ENCODE measurements at regions not wholly inside any gene's neighbourhood (a gene's known extent, or its start where the extent isn't known, plus 50 kb on each side); places are given as distances from the start of the nearest gene placed in this dataset.
"Not testable (repeated sequence)": the region's sequence is repeated elsewhere in the genome, so short reads cannot be mapped to it uniquely, and the experiment has no call there.

- H3K36me3 ChIP-seq (ENCODE audit: control insufficient read depth, insufficient read depth, low read length); H3K27me3 ChIP-seq (ENCODE audit: control insufficient read depth, insufficient read depth, low read length, poor library complexity, severe bottlenecking); H3K9me3 ChIP-seq (ENCODE audit: control insufficient read depth, low read length); H3K4me3 ChIP-seq (ENCODE audit: insufficient read depth, low read depth, low read length); H3K4me1 ChIP-seq (ENCODE audit: control insufficient read depth, insufficient read depth, low read length); H3K27ac ChIP-seq (ENCODE audit: insufficient read depth, low read depth, low read length, poor library complexity, severe bottlenecking): not testable (repeated sequence)
- 93 to 94% methylated on average over 15 of the region's 15 CpGs for WGBS, 2 experiments
Measured at GRCh38 chr15:96491066-96491699, 160.7 kb downstream of the NR2F2 start.

DNA sequence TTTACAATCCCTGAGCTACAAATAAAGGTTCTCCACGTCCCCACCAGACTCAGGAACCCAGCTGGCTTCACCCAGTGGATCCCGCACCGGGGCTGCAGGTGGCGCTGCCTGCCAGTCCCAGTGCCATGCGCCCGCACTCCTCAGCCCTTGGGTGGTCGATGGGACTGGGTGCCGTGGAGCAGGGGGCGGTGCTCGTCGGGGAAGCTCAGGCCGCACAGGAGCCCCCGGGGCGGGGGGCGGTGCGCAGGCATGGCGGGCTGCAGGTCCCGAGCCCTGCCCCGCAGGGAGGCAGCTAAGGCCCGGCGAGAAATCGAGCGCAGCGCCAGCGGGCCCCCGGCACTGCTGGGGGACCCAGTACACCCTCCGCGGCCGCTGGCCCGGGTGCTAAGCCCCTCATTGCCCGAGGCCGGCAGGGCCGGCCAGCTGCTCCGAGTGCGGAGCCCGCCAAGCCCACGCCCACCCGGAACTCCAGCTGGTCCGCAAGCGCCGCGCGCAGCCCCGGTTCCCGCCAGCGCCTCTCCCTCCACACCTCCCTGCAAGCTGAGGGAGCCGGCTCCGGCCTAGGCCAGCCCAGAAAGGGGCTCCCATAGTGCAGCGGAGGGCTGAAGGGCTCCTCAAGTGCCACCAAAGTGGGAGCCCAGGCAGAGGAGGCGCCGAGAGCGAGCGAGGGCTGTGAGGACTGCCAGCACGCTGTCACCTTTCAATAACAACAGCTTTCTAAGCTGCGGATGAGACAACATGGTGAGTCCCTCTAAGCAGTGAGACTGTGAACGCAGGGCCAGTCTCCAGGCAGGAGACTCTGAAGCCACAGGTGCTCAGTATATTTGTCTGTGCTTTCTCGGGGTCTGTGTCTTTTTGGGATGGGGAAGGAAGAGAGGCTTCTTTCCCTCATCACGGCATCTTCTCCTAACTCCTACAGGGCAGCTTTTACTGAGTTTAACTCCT lies 161.5 kb downstream of the NR2F2 start:
- not testable (repeated sequence) for H3K9me3 ChIP-seq (ENCODE audit: control insufficient read depth, low read length)
- peak overlapping the region; percentile 23 for H3K4me3 ChIP-seq (ENCODE audit: insufficient read depth, low read depth, low read length)
- 57 to 58% methylated on average over 58 of the region's 58 CpGs for WGBS, 2 experiments

GRCh38 chr15:96494505-96494904 lies 164.0 kb downstream of the NR2F2 start:
- Histone ChIP-seq H3K4me1 (ENCODE audit: control insufficient read depth, insufficient read depth, low read length) (no peaks in the 10 kb centered on the region), H3K27me3 (ENCODE audit: control insufficient read depth, insufficient read depth, low read length, poor library complexity, severe bottlenecking) (no peaks in the 10 kb centered on the region), H3K27ac (ENCODE audit: insufficient read depth, low read depth, low read length, poor library complexity, severe bottlenecking) (no peak overlapping the region), H3K4me3 (ENCODE audit: insufficient read depth, low read depth, low read length) (no peak overlapping the region), H3K9me3 (ENCODE audit: control insufficient read depth, low read length) (no peaks in the 10 kb centered on the region), H3K36me3 (ENCODE audit: control insufficient read depth, insufficient read depth, low read length) (no peaks in the 10 kb centered on the region)
- WGBS, 2 experiments, result 91 to 92% methylated on average over 7 of the region's 7 CpGs

More for the DNA sequence above, 161.5 kb downstream of the NR2F2 start:
- not testable (repeated sequence) for H3K36me3 ChIP-seq (ENCODE audit: control insufficient read depth, insufficient read depth, low read length); H3K27ac ChIP-seq (ENCODE audit: insufficient read depth, low read depth, low read length, poor library complexity, severe bottlenecking); H3K4me1 ChIP-seq (ENCODE audit: control insufficient read depth, insufficient read depth, low read length); H3K27me3 ChIP-seq (ENCODE audit: control insufficient read depth, insufficient read depth, low read length, poor library complexity, severe bottlenecking)

- Histone ChIP-seq H3K4me1 (ENCODE audit: control insufficient read depth, insufficient read depth, low read length) (no peaks in the 10 kb centered on the region), H3K9me3 (ENCODE audit: control insufficient read depth, low read length) (no peaks in the 10 kb centered on the region), H3K27ac (ENCODE audit: insufficient read depth, low read depth, low read length, poor library complexity, severe bottlenecking) (no peak overlapping the region), H3K36me3 (ENCODE audit: control insufficient read depth, insufficient read depth, low read length) (no peaks in the 10 kb centered on the region), H3K27me3 (ENCODE audit: control insufficient read depth, insufficient read depth, low read length, poor library complexity, severe bottlenecking) (no peaks in the 10 kb centered on the region), H3K4me3 (ENCODE audit: insufficient read depth, low read depth, low read length) (no peak overlapping the region)
- WGBS, 2 experiments, result 92 to 100% methylated on average over 5 of the region's 5 CpGs
Measured at GRCh38 chr15:96495386-96495785, 164.9 kb downstream of the NR2F2 start.

DNA sequence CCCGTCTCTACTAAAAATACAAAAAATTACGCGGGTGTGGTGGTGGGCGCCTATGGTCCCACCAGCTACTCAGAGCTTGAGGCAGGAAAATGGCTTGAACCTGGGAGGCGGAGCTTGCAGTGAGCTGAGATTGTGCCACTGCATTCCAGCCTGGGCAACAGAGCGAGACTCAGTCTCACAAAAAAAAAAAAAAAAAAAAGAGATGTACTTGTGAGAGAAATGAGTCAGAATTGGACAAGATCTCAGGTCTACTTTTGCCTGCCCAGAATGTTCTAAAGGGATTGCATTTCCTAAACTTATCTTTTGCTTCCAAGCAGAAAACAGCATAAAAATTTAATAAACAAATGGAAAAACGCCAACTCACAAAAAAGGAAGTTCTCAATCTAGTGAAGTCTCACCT lies 167.5 kb downstream of the NR2F2 start:
- Histone ChIP-seq H3K9me3 (ENCODE audit: control insufficient read depth, low read length) (no peaks in the 10 kb centered on the region), H3K27ac (ENCODE audit: insufficient read depth, low read depth, low read length, poor library complexity, severe bottlenecking) (no peak overlapping the region), H3K36me3 (ENCODE audit: control insufficient read depth, insufficient read depth, low read length) (no peaks in the 10 kb centered on the region), H3K4me1 (ENCODE audit: control insufficient read depth, insufficient read depth, low read length) (no peaks in the 10 kb centered on the region), H3K4me3 (ENCODE audit: insufficient read depth, low read depth, low read length) (no peak overlapping the region), H3K27me3 (ENCODE audit: control insufficient read depth, insufficient read depth, low read length, poor library complexity, severe bottlenecking) (no peaks in the 10 kb centered on the region)
- WGBS, 2 experiments, result 95 to 96% methylated on average over 7 of the region's 7 CpGs

DNA sequence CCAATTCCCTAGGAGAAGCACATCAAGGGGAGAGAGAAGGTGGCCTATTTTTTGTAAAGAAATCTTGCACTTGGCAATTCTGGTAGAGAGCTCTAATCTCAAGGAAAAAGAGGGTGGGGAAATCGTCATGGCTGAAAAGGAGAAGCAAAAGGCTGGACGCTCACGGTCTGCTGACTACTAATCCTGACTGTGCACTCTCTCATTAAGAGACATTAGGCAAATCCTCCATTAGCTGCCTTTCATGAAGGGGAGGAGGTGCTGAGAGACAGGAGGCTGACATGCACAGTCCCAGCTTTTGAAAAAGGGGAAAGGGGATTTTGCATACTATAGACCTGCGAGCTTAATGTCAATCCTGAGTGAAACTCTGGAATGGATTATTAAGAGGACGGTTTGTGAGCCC lies 170.0 kb downstream of the NR2F2 start:
- Histone ChIP-seq H3K4me1 (ENCODE audit: control insufficient read depth, insufficient read depth, low read length) (no peaks in the 10 kb centered on the region), H3K9me3 (ENCODE audit: control insufficient read depth, low read length) (no peaks in the 10 kb centered on the region), H3K4me3 (ENCODE audit: insufficient read depth, low read depth, low read length) (no peak overlapping the region), H3K36me3 (ENCODE audit: control insufficient read depth, insufficient read depth, low read length) (no peaks in the 10 kb centered on the region), H3K27ac (ENCODE audit: insufficient read depth, low read depth, low read length, poor library complexity, severe bottlenecking) (no peak overlapping the region), H3K27me3 (ENCODE audit: control insufficient read depth, insufficient read depth, low read length, poor library complexity, severe bottlenecking) (no peaks in the 10 kb centered on the region)
- WGBS, 2 experiments, result 76 to 87% methylated on average over 5 of the region's 5 CpGs

DNA sequence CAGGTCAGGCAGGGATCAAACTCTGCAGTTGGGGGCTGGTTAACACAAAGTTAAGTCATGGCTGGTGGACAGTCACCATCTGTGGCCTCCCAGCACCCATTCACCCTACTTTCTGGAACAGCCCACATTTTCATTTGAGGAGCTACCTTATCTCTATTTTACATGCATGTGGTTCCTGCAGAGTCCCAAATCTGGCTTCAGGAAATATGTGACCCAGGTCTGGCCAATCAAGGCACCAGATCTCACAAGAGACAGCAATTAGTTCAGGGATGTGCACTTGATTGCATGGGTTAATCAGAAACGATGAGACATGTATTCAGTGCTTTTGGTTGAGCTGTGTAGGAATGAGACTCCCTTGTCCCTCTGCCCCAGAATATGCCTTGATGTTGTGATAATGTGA lies 170.9 kb downstream of the NR2F2 start:
- WGBS, 2 experiments, result 85 to 92% methylated on average over 1 of the region's 1 CpG
- H3K27me3 ChIP-seq (ENCODE audit: control insufficient read depth, insufficient read depth, low read length, poor library complexity, severe bottlenecking), result no peaks in the 10 kb centered on the region
- no peaks in the 10 kb centered on the region for H3K9me3 ChIP-seq (ENCODE audit: control insufficient read depth, low read length)
- no peak overlapping the region for H3K27ac ChIP-seq (ENCODE audit: insufficient read depth, low read depth, low read length, poor library complexity, severe bottlenecking)
- H3K36me3 ChIP-seq (ENCODE audit: control insufficient read depth, insufficient read depth, low read length), result no peaks in the 10 kb centered on the region
- H3K4me1 ChIP-seq (ENCODE audit: control insufficient read depth, insufficient read depth, low read length), result no peaks in the 10 kb centered on the region
- no peak overlapping the region for H3K4me3 ChIP-seq (ENCODE audit: insufficient read depth, low read depth, low read length)

DNA sequence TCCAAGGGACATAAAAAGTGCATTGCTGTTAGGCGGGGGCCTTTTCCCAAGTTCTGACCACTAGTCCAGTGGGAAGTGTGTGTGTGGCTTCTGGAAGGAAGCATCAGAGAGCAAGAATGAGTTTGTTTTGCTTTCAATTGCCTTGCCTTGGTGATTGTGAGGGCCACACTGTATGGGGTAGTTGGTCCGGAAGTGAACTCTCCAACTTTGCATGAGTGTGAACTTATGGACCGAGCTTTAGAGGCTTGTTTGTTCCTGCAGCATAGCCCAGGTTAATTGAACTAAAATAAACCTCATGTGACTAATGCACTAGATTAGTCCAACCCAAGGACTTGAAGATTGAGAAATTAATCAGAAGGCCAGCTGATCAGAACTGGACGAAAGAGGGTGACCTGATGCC lies 171.7 kb downstream of the NR2F2 start:
- Histone ChIP-seq H3K27ac (ENCODE audit: insufficient read depth, low read depth, low read length, poor library complexity, severe bottlenecking) (no peak overlapping the region), H3K9me3 (ENCODE audit: control insufficient read depth, low read length) (no peaks in the 10 kb centered on the region), H3K4me3 (ENCODE audit: insufficient read depth, low read depth, low read length) (no peak overlapping the region), H3K36me3 (ENCODE audit: control insufficient read depth, insufficient read depth, low read length) (no peaks in the 10 kb centered on the region), H3K4me1 (ENCODE audit: control insufficient read depth, insufficient read depth, low read length) (no peaks in the 10 kb centered on the region), H3K27me3 (ENCODE audit: control insufficient read depth, insufficient read depth, low read length, poor library complexity, severe bottlenecking) (no peaks in the 10 kb centered on the region)
- WGBS, 2 experiments, result 97 to 98% methylated on average over 4 of the region's 4 CpGs

DNA sequence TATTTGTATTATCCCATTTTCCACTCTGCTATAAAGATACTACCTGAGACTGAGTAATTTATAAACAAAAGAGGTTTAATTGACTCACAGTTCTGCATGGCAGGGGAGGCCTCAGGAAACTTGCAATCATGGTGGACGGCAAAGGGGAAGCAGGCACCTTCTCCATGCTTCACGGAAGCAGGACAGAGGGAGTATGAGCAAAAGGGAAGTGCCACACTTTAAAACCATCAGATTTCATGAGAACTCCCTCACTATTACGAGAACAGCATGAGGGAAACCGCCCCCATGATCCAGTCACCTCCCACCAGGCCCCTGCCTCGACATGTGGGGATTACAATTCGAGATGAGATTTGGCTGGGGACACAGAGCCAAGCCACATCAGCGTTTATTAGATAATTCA lies 172.8 kb downstream of the NR2F2 start:
- Histone ChIP-seq H3K36me3 (ENCODE audit: control insufficient read depth, insufficient read depth, low read length) (no peaks in the 10 kb centered on the region), H3K4me1 (ENCODE audit: control insufficient read depth, insufficient read depth, low read length) (no peaks in the 10 kb centered on the region), H3K9me3 (ENCODE audit: control insufficient read depth, low read length) (no peaks in the 10 kb centered on the region), H3K27me3 (ENCODE audit: control insufficient read depth, insufficient read depth, low read length, poor library complexity, severe bottlenecking) (no peaks in the 10 kb centered on the region), H3K4me3 (ENCODE audit: insufficient read depth, low read depth, low read length) (no peak overlapping the region), H3K27ac (ENCODE audit: insufficient read depth, low read depth, low read length, poor library complexity, severe bottlenecking) (no peak overlapping the region)
- WGBS, 2 experiments, result 87 to 92% methylated on average over 7 of the region's 7 CpGs

DNA sequence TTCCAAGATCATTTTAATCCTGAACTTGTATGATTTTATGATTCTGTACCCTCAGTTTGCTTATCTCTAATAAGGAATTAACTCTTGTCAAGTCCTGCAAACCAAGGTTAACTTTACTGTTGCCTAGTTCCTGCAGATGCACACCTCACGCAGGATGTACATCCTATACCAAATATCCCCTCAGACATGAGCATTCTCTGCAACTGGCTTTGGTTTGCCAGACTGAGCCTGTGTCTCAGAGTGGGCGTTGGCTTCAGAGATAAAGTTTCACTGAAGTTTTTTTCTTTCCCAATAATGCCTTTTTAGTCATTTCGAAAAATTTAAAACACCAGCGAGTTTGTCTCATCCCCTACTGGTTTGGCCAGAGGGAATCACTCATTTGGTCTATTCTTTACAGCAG lies 173.9 kb downstream of the NR2F2 start:
- WGBS, 2 experiments, result 92 to 96% methylated on average over 4 of the region's 4 CpGs

More for the DNA sequence above, 173.9 kb downstream of the NR2F2 start:
- Histone ChIP-seq H3K4me1 (ENCODE audit: control insufficient read depth, insufficient read depth, low read length) (no peaks in the 10 kb centered on the region), H3K36me3 (ENCODE audit: control insufficient read depth, insufficient read depth, low read length) (no peaks in the 10 kb centered on the region), H3K27me3 (ENCODE audit: control insufficient read depth, insufficient read depth, low read length, poor library complexity, severe bottlenecking) (no peaks in the 10 kb centered on the region), H3K27ac (ENCODE audit: insufficient read depth, low read depth, low read length, poor library complexity, severe bottlenecking) (no peak overlapping the region), H3K9me3 (ENCODE audit: control insufficient read depth, low read length) (no peaks in the 10 kb centered on the region), H3K4me3 (ENCODE audit: insufficient read depth, low read depth, low read length) (no peak overlapping the region)
